GM12865 (cell line): ENCODE measurements at regions not wholly inside any gene's neighbourhood (a gene's known extent, or its start where the extent isn't known, plus 50 kb on each side); places are given as distances from the start of the nearest gene placed in this dataset.

Experiments
- DNase-seq: peaks from one replicate; pipeline ENCODE4 v3.0.0; 2010; ENCODE audit warnings: low read depth
- H3K4me3 ChIP-seq: 2 replicates; pipeline ENCODE4 v1.5.1; 2011; ENCODE audit warnings: mild to moderate bottlenecking, low read depth, low read length, control low read depth
- TF ChIP-seq, protein P1 (sequence below): IDR thresholded peaks from 2 replicates; pipeline ENCODE4 v1.5.1; 2011; ENCODE audit warnings: low read length, control low read depth, low read depth, inconsistent platforms; ENCODE audit not compliant: insufficient read depth; ENCODE audit errors: missing control alignments

DNA sequence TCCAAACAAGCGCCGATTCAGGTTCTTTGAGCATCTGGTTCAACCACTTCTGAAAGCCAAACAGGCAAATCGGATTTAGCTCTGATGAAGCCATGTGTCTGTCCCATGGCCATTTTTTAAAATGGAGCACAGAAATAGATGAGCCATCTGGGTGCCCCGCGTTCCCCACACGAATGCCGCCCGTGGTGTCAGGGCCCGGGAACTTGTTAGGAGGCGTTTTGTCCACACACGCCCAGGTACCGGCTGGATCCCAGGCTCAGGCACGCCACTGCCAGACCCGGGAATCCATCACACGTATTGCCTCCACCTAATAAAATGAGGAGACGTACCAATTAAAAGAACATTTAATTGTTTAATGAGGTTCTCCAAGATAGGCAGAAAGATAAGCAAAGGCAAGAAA is 374.4 kb upstream of the SALL3 start:
- DNase-seq, result no peak
- TF ChIP-seq, protein P1, sequence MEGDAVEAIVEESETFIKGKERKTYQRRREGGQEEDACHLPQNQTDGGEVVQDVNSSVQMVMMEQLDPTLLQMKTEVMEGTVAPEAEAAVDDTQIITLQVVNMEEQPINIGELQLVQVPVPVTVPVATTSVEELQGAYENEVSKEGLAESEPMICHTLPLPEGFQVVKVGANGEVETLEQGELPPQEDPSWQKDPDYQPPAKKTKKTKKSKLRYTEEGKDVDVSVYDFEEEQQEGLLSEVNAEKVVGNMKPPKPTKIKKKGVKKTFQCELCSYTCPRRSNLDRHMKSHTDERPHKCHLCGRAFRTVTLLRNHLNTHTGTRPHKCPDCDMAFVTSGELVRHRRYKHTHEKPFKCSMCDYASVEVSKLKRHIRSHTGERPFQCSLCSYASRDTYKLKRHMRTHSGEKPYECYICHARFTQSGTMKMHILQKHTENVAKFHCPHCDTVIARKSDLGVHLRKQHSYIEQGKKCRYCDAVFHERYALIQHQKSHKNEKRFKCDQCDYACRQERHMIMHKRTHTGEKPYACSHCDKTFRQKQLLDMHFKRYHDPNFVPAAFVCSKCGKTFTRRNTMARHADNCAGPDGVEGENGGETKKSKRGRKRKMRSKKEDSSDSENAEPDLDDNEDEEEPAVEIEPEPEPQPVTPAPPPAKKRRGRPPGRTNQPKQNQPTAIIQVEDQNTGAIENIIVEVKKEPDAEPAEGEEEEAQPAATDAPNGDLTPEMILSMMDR, result no peak
- no peak overlapping the region for H3K4me3 ChIP-seq

DNA sequence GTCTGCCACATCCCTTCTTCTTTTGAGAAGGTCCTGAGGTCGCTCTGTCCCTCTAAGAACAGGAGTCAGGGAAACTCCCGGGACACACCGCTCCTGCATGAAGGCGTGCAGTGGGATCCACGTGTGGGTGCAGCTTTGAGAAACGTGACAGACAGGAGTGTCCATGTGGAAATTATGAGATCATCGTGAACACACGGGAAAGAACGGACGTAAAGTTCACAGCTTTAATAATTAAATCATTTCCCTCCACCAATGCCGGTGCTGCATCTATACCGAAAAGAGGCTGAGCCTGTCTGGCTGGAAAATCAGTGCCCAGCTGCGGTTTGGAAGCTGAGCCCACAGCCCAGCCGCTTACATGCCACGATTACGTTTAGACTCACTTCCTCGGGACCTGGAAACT is 372.4 kb upstream of the SALL3 start:
- TF ChIP-seq, protein P1, result no peak
- DNase-seq, result no peak
- H3K4me3 ChIP-seq, result no peak overlapping the region

DNA sequence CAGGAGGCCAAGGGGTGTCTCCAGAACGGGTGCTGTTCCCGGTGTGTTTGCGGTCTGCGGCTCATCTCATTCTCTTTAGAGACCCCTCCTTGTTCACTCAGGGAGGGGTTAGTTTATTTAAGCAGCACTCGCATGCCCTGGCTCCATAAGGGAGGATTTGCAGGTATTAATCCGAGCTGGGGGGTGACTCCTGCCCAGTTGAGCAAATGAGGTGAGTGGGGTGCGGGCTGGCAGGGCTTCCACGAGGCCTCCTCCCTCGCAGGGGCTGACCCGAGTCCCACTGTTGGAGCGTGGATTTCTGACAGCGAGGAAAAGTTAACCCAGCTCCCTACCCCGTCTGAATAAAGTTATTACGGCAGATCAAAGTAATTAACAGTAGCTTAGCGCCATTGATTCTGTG is 371.8 kb upstream of the SALL3 start:
- TF ChIP-seq, protein P1, result no peak
- no peak overlapping the region for H3K4me3 ChIP-seq
- DNase-seq, result no peak

DNA sequence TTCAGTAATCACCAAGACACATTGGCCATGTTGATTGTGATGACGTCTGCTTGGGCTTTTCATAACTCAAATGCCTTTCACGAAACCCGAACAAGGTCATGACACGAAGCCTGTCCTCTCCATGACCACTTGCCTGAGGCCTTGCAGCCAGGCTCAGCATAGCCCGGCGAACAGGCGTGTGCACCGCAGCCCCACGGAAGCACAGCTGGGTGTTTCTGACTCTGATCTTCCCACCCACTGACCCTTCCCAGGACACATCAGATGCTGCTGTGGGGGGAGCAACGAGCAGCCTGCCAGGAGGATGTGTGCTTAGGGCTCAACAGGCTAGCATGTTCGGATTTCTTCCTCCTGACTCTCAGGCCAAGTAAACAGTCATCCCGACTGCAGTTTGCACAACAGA is 369.4 kb upstream of the SALL3 start:
- TF ChIP-seq, protein P1, result no peak
- no peak for DNase-seq
- H3K4me3 ChIP-seq, result no peak overlapping the region

DNA sequence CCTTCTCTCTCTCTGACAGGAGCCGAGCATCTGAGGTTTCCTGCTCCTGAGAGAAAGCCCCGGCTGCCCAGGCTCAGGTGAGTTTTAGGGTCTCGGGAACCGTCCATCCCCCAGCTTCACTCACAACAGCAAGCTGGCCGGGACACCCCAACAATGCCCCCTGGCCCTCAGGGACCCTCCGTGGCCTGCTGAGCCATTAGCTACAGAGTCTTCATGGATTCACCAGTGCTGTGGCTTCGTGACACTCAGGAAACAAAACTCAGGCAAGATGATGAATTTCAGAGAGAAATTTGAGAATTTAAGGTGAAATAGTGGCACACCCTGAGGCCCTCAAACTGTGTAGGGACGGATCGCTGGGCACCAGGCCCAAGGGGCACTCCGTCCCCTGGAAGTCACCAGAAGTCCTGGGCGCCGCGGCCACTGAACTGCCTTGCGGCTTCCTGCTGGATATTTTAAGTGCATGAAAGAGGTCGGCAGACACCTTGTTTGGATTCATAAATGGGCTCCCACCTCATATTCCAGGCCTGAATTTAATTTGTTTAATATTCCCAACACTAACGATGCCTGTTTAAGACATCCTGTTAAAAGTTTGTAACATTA is 368.3 kb upstream of the SALL3 start:
- no peak for DNase-seq

DNA sequence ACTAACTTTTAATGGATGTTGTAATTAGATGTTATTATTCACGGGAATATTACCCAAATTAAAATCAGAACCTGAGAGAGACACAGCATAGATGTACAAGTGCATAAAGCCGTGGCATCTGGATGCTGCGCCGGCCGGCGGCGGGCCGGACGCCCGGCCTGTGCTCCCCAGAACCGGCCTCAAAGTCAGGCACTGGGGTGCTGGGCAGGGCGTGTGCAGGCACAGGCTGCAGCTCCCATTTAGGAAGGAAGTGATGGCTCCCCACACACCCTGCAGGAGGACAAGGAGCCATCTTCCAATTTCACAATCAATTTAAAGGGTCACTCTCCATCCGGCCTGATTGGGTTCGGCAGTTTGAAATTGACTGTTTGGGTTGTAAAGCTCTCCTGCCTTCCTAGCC is 367.7 kb upstream of the SALL3 start:
- DNase-seq, result no peak
- no peak overlapping the region for H3K4me3 ChIP-seq
- TF ChIP-seq, protein P1, result no peak

More for the DNA sequence above, 368.3 kb upstream of the SALL3 start:
- TF ChIP-seq, protein P1, result no peak
- H3K4me3 ChIP-seq, result no peak overlapping the region

DNA sequence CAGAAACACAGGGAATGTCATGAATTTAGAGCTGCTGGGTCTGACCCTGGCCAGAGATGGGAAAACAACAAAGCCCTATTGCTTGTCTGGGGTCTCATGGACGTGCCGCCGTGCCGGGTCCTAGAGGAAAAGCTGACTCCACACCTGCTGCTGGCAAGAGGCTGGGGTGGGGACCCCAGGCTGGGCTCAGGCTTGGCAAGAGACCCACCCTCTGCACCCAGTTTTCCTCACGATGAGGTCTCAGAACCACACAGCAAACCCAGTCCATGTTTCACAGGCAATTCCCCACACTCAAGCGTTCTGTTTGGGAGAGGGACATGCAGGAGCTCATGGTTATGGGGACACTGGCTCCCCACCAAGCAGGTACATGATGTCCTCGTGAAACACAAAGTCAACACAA is 367.3 kb upstream of the SALL3 start:
- TF ChIP-seq, protein P1, result no peak
- DNase-seq, result no peak
- no peak overlapping the region for H3K4me3 ChIP-seq
